ENCODE measurements at regions not wholly inside any gene's neighbourhood (a gene's known extent, or its start where the extent isn't known, plus 50 kb on each side); places are given as distances from the start of the nearest gene placed in this dataset.

DNA sequence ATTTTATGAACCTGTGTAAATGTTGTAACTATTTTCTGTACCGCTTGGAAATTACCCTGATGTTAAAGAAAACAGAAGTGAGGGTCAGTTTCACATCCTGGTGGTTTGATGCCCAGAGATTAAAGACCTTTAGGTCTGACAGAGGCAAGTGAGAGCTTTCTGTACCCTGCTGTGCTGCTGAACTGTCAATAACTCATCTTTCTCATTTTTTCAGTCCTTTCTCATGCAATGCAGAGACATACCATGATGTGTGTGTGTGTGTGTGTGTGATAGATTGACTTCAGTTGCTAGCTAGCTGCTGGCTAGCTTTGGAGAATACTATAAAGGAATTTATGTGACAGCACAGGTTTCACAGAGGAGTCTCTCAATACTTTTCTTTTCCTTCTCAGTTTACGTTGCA lies 2025.6 kb upstream of the LRRTM1 start (continued):
- TF ChIP-seq JUNB (IDR thresholded peaks at IDR 0.05) (no peak), MEF2B (IDR thresholded peaks at IDR 0.05; ENCODE audit: partially characterized antibody, poor library complexity, severe bottlenecking) (no peak), GATAD2B (conservative IDR thresholded peaks at IDR 0.05; ENCODE audit: low read depth) (0 out of 2 replicates have a peak, but pooled peaks have one; percentile 39), HCFC1 (IDR thresholded peaks at IDR 0.05; ENCODE audit: low read length) (no peak), YBX1 (IDR thresholded peaks at IDR 0.05) (no peak), BMI1 (IDR thresholded peaks at IDR 0.05; ENCODE audit: borderline replicate concordance) (peak; percentile 33; the same call in 1 of the 2 replicates), POLR2A (IDR thresholded peaks at IDR 0.05; ENCODE audit: low read depth, low read length) (no peak), EGR1 (IDR thresholded peaks at IDR 0.05; ENCODE audit: borderline replicate concordance in 1 of 2, low read depth in 2 of 2, low read length in 2 of 2) (no peak), BHLHE40 (IDR thresholded peaks at IDR 0.05; ENCODE audit: borderline replicate concordance in 1 of 2, low read depth in 2 of 2, low read length in 1 of 2) (no peak), FOXK2 (IDR thresholded peaks at IDR 0.05) (no peak), MLLT1 (IDR thresholded peaks at IDR 0.05) (peak; percentile 43; the same call in 1 of the 2 replicates), ZZZ3 (IDR thresholded peaks at IDR 0.05; ENCODE audit: control insufficient read depth, insufficient read length, low read depth) (no peak), EP300 (IDR thresholded peaks at IDR 0.05; ENCODE audit: borderline replicate concordance in 1 of 2, control insufficient read depth in 1 of 2, low read depth in 2 of 2, low read length in 2 of 2) (peak in 1 of 2 experiments; percentile 58; a peak in 1 of 4 replicates), ASH2L (IDR thresholded peaks at IDR 0.05; ENCODE audit: borderline replicate concordance, low read depth) (no peak), ATF7 (IDR thresholded peaks at IDR 0.05; ENCODE audit: low read depth) (peak; percentile 47), RAD51 (IDR thresholded peaks at IDR 0.05) (no peak), BCL11A (IDR thresholded peaks at IDR 0.05; ENCODE audit: low read depth, low read length) (no peak), HDAC6 (IDR thresholded peaks at IDR 0.05; ENCODE audit: unreplicated experiment) (no peak), CHD4 (IDR thresholded peaks at IDR 0.05) (no peak), IKZF2 (IDR thresholded peaks at IDR 0.05) (peak; percentile 49 to 60; a peak in 2 of 4 replicates), NBN (IDR thresholded peaks at IDR 0.05) (peak; percentile 77; the same call in 1 of the 2 replicates), SUZ12 (IDR thresholded peaks at IDR 0.05; ENCODE audit: unreplicated experiment) (no peak), FOS (IDR thresholded peaks at IDR 0.05; ENCODE audit: borderline replicate concordance, extremely low read depth, insufficient read length) (no peak), SRF (IDR thresholded peaks at IDR 0.05; ENCODE audit: low read depth in 2 of 2, low read length in 2 of 2) (no peak), SIX5 (IDR thresholded peaks at IDR 0.05; ENCODE audit: low read depth, low read length, severe bottlenecking) (no peak), NFIC (IDR thresholded peaks at IDR 0.05; ENCODE audit: low read depth, low read length) (no peak)
- TF ChIP-seq, protein P1, sequence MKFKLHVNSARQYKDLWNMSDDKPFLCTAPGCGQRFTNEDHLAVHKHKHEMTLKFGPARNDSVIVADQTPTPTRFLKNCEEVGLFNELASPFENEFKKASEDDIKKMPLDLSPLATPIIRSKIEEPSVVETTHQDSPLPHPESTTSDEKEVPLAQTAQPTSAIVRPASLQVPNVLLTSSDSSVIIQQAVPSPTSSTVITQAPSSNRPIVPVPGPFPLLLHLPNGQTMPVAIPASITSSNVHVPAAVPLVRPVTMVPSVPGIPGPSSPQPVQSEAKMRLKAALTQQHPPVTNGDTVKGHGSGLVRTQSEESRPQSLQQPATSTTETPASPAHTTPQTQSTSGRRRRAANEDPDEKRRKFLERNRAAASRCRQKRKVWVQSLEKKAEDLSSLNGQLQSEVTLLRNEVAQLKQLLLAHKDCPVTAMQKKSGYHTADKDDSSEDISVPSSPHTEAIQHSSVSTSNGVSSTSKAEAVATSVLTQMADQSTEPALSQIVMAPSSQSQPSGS (IDR thresholded peaks at IDR 0.05; ENCODE audit: low read length): no peak
- TF ChIP-seq, protein P2, sequence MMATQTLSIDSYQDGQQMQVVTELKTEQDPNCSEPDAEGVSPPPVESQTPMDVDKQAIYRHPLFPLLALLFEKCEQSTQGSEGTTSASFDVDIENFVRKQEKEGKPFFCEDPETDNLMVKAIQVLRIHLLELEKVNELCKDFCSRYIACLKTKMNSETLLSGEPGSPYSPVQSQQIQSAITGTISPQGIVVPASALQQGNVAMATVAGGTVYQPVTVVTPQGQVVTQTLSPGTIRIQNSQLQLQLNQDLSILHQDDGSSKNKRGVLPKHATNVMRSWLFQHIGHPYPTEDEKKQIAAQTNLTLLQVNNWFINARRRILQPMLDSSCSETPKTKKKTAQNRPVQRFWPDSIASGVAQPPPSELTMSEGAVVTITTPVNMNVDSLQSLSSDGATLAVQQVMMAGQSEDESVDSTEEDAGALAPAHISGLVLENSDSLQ (IDR thresholded peaks at IDR 0.05): peak; percentile 84
